ENCODE measurements at regions not wholly inside any gene's neighbourhood (a gene's known extent, or its start where the extent isn't known, plus 50 kb on each side); places are given as distances from the start of the nearest gene placed in this dataset.
"Not testable (repeated sequence)": the region's sequence is repeated elsewhere in the genome, so short reads cannot be mapped to it uniquely, and the experiment has no call there.

GRCh38 chr14:46573498-46573897, 78.1 kb downstream of the RPL10L start:
- intact Hi-C loops (cut with DNase I), result no loop called here
- TF ChIP-seq POLR2A (IDR thresholded peaks at IDR 0.05) (no peak), POLR2AphosphoS5 (IDR thresholded peaks at IDR 0.05) (no peak), CTCF (IDR thresholded peaks at IDR 0.05) (no peak)

GRCh38 chr14:46571970-46572369, 79.6 kb downstream of the RPL10L start:
- WGBS, result 64% methylated on average over 2 of the region's 2 CpGs
- H3K4me3 ChIP-seq, result no peak overlapping the region

More at GRCh38 chr14:46573498-46573897, 78.1 kb downstream of the RPL10L start:
- Histone ChIP-seq H3K27ac (no peak overlapping the region), H3K9me3 (no peaks in the 10 kb centered on the region), H3K4me1 (replicated peaks) (no peaks in the 10 kb centered on the region), H3K36me3 (no peaks in the 10 kb centered on the region), H3K27me3 (replicated peaks; ENCODE audit: insufficient read depth) (no peaks in the 10 kb centered on the region), H3K4me3 (no peak overlapping the region)
- no peak for DNase-seq (ENCODE audit: low spot score)

GRCh38 chr14:46568161-46568560, 83.4 kb downstream of the RPL10L start:
- 84% methylated on average over 1 of the region's 1 CpG for WGBS
- H3K36me3 ChIP-seq, result not testable (repeated sequence)

More at GRCh38 chr14:46571970-46572369, 79.6 kb downstream of the RPL10L start:
- Histone ChIP-seq H3K27me3 (replicated peaks; ENCODE audit: insufficient read depth) (no peaks in the 10 kb centered on the region), H3K9me3 (no peaks in the 10 kb centered on the region), H3K36me3 (no peaks in the 10 kb centered on the region), H3K27ac (no peak overlapping the region), H3K4me1 (replicated peaks) (no peaks in the 10 kb centered on the region)
- no peak for DNase-seq (ENCODE audit: low spot score)
- intact Hi-C loops (cut with DNase I), result no loop called here
- no peak for TF ChIP-seq POLR2A (IDR thresholded peaks at IDR 0.05)

GRCh38 chr14:46550836-46551235, 100.7 kb downstream of the RPL10L start:
- Histone ChIP-seq H3K27ac (no peak overlapping the region), H3K27me3 (replicated peaks; ENCODE audit: insufficient read depth) (no peaks in the 10 kb centered on the region), H3K36me3 (no peaks in the 10 kb centered on the region), H3K4me1 (replicated peaks) (no peaks in the 10 kb centered on the region), H3K9me3 (no peaks in the 10 kb centered on the region), H3K4me3 (no peak overlapping the region)
- no peak for TF ChIP-seq POLR2A (IDR thresholded peaks at IDR 0.05)
- TF ChIP-seq CTCF (IDR thresholded peaks at IDR 0.05), result no peak
- TF ChIP-seq POLR2AphosphoS5 (IDR thresholded peaks at IDR 0.05), result no peak
- 85% methylated on average over 9 of the region's 9 CpGs for WGBS
- DNase-seq (ENCODE audit: low spot score), result no peak
- intact Hi-C loops (cut with DNase I), result no loop called here

More at GRCh38 chr14:46568161-46568560, 83.4 kb downstream of the RPL10L start:
- H3K4me1 ChIP-seq (replicated peaks); H3K27ac ChIP-seq; H3K27me3 ChIP-seq (replicated peaks; ENCODE audit: insufficient read depth); intact Hi-C loops (cut with DNase I); H3K9me3 ChIP-seq; H3K4me3 ChIP-seq; DNase-seq (ENCODE audit: low spot score): not testable (repeated sequence)

- TF ChIP-seq POLR2A (IDR thresholded peaks at IDR 0.05), result no peak
- TF ChIP-seq POLR2AphosphoS5 (IDR thresholded peaks at IDR 0.05), result no peak
- no peak for TF ChIP-seq CTCF (IDR thresholded peaks at IDR 0.05)
- no peak for DNase-seq (ENCODE audit: low spot score)
- Histone ChIP-seq H3K27ac (no peak overlapping the region), H3K4me1 (replicated peaks) (no peaks in the 10 kb centered on the region), H3K27me3 (replicated peaks; ENCODE audit: insufficient read depth) (no peaks in the 10 kb centered on the region), H3K36me3 (no peaks in the 10 kb centered on the region), H3K9me3 (no peaks in the 10 kb centered on the region), H3K4me3 (no peak overlapping the region)
- WGBS, result 86% methylated on average over 2 of the region's 2 CpGs
- intact Hi-C loops (cut with DNase I), result no loop called here
These were observed 110.6 kb downstream of the RPL10L start for GRCh38 chr14:46540986-46541385.

GRCh38 chr14:46519121-46519520, 132.5 kb downstream of the RPL10L start:
- Histone ChIP-seq H3K9me3 (no peaks in the 10 kb centered on the region), H3K27ac (no peak overlapping the region), H3K4me1 (replicated peaks) (no peaks in the 10 kb centered on the region), H3K36me3 (no peaks in the 10 kb centered on the region), H3K4me3 (no peak overlapping the region), H3K27me3 (replicated peaks; ENCODE audit: insufficient read depth) (no peaks in the 10 kb centered on the region)
- intact Hi-C loops (cut with DNase I), result no loop called here
- DNase-seq (ENCODE audit: low spot score), result no peak
- TF ChIP-seq POLR2A (IDR thresholded peaks at IDR 0.05), result no peak
- no peak for TF ChIP-seq CTCF (IDR thresholded peaks at IDR 0.05)
- no peak for TF ChIP-seq POLR2AphosphoS5 (IDR thresholded peaks at IDR 0.05)

GRCh38 chr14:46508752-46509151, 142.8 kb downstream of the RPL10L start:
- H3K27me3 ChIP-seq (replicated peaks; ENCODE audit: insufficient read depth); H3K4me1 ChIP-seq (replicated peaks); H3K4me3 ChIP-seq; H3K36me3 ChIP-seq; H3K9me3 ChIP-seq; intact Hi-C loops (cut with DNase I); H3K27ac ChIP-seq; DNase-seq (ENCODE audit: low spot score): not testable (repeated sequence)
- 85% methylated on average over 13 of the region's 13 CpGs for WGBS
